ENCODE measurements at regions not wholly inside any gene's neighbourhood (a gene's known extent, or its start where the extent isn't known, plus 50 kb on each side); places are given as distances from the start of the nearest gene placed in this dataset.

DNA sequence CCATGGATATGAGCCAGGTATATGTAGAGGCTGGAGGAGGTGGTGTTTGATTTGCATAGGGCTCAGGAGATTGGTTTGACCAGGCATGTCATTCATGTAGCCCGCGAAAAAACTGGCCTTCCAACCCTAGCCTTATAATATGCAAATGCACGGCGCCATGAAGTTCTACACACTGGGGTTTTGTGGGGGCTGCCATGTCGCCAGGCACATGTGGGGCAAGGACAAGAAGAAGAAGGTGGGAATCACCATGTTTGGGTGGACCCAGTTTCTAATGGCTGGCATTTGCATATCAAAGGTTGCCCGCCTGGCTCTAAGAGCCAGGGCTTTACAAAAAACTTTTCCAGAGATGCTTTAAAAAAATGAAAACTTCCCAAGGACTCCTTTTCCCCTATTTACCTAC lies 1251.0 kb downstream of the PCDH18 start:
- no peaks in the 10 kb centered on the region for H4K20me1 ChIP-seq (ENCODE audit: insufficient read depth)
- H2AFZ ChIP-seq (ENCODE audit: low read depth, low read length, poor library complexity, severe bottlenecking): no peak overlapping the region
- POLR2A ChIA-PET: no interaction called here
- H3K9me2 ChIP-seq (ENCODE audit: insufficient read depth): no peaks in the 10 kb centered on the region
- no peak overlapping the region for H3K9ac ChIP-seq (ENCODE audit: low read length)
- H3K27me3 ChIP-seq (ENCODE audit: insufficient read depth, low read length): no peaks in the 10 kb centered on the region
- ATAC-seq (no peak), DNase-seq (ENCODE audit: low read depth, low spot score) (no peak)
- RAD21 ChIA-PET (ENCODE audit: low non-redundant PET in 1 of 2, low total read pairs in 2 of 2, uncharacterized antibody in 2 of 2, unreplicated experiment in 2 of 2): no interaction called here
- intact Hi-C loops (cut with micrococcal nuclease): no loop called here
- no peaks in the 10 kb centered on the region for H3K4me1 ChIP-seq (ENCODE audit: control insufficient read depth in 1 of 2, insufficient read depth in 2 of 2, low read length in 2 of 2)
- no peak overlapping the region for H3K4me2 ChIP-seq (ENCODE audit: low read length)
- H3K9me3 ChIP-seq (ENCODE audit: control insufficient read depth in 1 of 2, insufficient read depth in 1 of 2, low read depth in 1 of 2, low read length in 2 of 2): no peaks in the 10 kb centered on the region
- BruUV-seq (replicated peaks): no TSS peak
- TF ChIP-seq FOSL1 (IDR thresholded peaks at IDR 0.05; ENCODE audit: low read depth) (no peak), EGR1 (IDR thresholded peaks at IDR 0.05; ENCODE audit: low read depth) (no peak), ELF1 (IDR thresholded peaks at IDR 0.05; ENCODE audit: borderline replicate concordance, low read depth) (no peak), EZH2 (IDR thresholded peaks at IDR 0.05) (no peak), SRF (IDR thresholded peaks at IDR 0.05; ENCODE audit: low read depth) (no peak), YY1 (IDR thresholded peaks at IDR 0.05; ENCODE audit: extremely low read depth, insufficient replicate concordance, low read depth, low read length) (no peak), SP1 (IDR thresholded peaks at IDR 0.05; ENCODE audit: low read depth) (no peak), CEBPB (IDR thresholded peaks at IDR 0.05; ENCODE audit: low read depth) (no peak), JUND (IDR thresholded peaks at IDR 0.05) (no peak), ZNF274 (IDR thresholded peaks at IDR 0.05; ENCODE audit: low read depth, low read length) (no peak)
- TF ChIP-seq, protein P1, sequence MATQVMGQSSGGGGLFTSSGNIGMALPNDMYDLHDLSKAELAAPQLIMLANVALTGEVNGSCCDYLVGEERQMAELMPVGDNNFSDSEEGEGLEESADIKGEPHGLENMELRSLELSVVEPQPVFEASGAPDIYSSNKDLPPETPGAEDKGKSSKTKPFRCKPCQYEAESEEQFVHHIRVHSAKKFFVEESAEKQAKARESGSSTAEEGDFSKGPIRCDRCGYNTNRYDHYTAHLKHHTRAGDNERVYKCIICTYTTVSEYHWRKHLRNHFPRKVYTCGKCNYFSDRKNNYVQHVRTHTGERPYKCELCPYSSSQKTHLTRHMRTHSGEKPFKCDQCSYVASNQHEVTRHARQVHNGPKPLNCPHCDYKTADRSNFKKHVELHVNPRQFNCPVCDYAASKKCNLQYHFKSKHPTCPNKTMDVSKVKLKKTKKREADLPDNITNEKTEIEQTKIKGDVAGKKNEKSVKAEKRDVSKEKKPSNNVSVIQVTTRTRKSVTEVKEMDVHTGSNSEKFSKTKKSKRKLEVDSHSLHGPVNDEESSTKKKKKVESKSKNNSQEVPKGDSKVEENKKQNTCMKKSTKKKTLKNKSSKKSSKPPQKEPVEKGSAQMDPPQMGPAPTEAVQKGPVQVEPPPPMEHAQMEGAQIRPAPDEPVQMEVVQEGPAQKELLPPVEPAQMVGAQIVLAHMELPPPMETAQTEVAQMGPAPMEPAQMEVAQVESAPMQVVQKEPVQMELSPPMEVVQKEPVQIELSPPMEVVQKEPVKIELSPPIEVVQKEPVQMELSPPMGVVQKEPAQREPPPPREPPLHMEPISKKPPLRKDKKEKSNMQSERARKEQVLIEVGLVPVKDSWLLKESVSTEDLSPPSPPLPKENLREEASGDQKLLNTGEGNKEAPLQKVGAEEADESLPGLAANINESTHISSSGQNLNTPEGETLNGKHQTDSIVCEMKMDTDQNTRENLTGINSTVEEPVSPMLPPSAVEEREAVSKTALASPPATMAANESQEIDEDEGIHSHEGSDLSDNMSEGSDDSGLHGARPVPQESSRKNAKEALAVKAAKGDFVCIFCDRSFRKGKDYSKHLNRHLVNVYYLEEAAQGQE (IDR thresholded peaks at IDR 0.05; ENCODE audit: low read depth): no peak
- TF ChIP-seq, protein P2, sequence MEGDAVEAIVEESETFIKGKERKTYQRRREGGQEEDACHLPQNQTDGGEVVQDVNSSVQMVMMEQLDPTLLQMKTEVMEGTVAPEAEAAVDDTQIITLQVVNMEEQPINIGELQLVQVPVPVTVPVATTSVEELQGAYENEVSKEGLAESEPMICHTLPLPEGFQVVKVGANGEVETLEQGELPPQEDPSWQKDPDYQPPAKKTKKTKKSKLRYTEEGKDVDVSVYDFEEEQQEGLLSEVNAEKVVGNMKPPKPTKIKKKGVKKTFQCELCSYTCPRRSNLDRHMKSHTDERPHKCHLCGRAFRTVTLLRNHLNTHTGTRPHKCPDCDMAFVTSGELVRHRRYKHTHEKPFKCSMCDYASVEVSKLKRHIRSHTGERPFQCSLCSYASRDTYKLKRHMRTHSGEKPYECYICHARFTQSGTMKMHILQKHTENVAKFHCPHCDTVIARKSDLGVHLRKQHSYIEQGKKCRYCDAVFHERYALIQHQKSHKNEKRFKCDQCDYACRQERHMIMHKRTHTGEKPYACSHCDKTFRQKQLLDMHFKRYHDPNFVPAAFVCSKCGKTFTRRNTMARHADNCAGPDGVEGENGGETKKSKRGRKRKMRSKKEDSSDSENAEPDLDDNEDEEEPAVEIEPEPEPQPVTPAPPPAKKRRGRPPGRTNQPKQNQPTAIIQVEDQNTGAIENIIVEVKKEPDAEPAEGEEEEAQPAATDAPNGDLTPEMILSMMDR (IDR thresholded peaks at IDR 0.05 in 2 of 3, conservative IDR thresholded peaks at IDR 0.05 in 1 of 3; ENCODE audit: borderline replicate concordance in 1 of 3, insufficient read depth in 1 of 3, low read depth in 2 of 3, low read length in 2 of 3): no peak
- TF ChIP-seq, protein P3, sequence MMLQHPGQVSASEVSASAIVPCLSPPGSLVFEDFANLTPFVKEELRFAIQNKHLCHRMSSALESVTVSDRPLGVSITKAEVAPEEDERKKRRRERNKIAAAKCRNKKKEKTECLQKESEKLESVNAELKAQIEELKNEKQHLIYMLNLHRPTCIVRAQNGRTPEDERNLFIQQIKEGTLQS (IDR thresholded peaks at IDR 0.05): no peak
- TF ChIP-seq, protein P4, sequence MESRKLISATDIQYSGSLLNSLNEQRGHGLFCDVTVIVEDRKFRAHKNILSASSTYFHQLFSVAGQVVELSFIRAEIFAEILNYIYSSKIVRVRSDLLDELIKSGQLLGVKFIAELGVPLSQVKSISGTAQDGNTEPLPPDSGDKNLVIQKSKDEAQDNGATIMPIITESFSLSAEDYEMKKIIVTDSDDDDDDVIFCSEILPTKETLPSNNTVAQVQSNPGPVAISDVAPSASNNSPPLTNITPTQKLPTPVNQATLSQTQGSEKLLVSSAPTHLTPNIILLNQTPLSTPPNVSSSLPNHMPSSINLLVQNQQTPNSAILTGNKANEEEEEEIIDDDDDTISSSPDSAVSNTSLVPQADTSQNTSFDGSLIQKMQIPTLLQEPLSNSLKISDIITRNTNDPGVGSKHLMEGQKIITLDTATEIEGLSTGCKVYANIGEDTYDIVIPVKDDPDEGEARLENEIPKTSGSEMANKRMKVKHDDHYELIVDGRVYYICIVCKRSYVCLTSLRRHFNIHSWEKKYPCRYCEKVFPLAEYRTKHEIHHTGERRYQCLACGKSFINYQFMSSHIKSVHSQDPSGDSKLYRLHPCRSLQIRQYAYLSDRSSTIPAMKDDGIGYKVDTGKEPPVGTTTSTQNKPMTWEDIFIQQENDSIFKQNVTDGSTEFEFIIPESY (IDR thresholded peaks at IDR 0.05; ENCODE audit: extremely low read depth, insufficient replicate concordance, low read length): no peak
- no peak overlapping the region for H3K4me3 ChIP-seq (replicated peaks in 1 of 2; ENCODE audit: low read depth in 1 of 2, low read length in 2 of 2)
- H3K27ac ChIP-seq (ENCODE audit: low read depth, low read length): no peak overlapping the region
- H3K36me3 ChIP-seq (ENCODE audit: control insufficient read depth in 1 of 2, insufficient read depth in 2 of 2, low read length in 2 of 2): no peaks in the 10 kb centered on the region
- no peaks in the 10 kb centered on the region for H3K79me2 ChIP-seq (ENCODE audit: insufficient read depth, low read length)
- CTCF ChIA-PET: no interaction called here

Data from HCT116 (cell line).